HG03159 (cell line): ENCODE measurements at regions not wholly inside any gene's neighbourhood (a gene's known extent, or its start where the extent isn't known, plus 50 kb on each side); places are given as distances from the start of the nearest gene placed in this dataset.
"Not testable (repeated sequence)": the region's sequence is repeated elsewhere in the genome, so short reads cannot be mapped to it uniquely, and the experiment has no call there.

Source experiments
- ATAC-seq: cut with Tn5 transposase; IDR thresholded peaks from one replicate; pipeline ENCODE4 v1.9.1; 2021; ENCODE audit warnings: mild to moderate bottlenecking, moderate library complexity; ENCODE audit not compliant: unreplicated experiment

DNA sequence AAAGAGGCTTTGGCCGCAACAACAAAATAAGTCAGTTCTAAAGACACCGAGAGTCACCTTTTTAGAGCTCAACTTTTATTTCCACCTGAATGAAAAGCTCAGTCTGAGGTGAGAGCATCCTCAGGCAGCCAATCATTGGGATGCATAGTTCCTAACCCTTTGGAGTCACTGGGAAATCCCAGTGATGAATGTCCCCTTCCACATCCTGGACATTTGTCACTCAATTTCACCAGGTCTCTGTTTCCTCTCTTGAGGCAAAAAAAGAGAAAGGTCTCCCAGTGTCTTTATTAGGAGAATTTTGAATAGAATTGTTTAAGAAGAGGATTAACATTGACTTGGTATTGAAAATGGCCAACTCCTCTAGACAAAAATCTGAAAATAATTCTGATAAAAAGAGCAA is 137.5 kb upstream of the SPRED1 start:
- ATAC-seq: no peak

DNA sequence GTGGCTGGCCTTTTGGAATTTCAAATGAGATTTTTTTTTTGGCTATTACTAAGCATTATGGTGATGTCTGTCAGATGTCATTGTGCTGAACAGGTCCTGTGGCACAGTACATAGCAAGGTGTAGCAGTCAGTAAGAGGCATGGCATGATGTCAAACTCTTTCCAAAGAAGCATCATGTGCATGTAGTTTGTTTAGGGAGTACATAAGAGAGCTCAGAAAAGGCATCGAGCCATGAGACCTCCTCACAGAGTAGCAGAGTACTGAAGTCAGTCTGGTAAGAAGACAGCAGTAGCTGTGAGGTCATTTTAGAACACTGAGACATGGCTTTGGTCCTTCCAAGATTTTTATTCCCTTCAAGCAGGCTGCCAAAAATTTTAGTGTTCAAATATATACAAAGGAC is 134.9 kb upstream of the SPRED1 start:
- ATAC-seq: no peak

DNA sequence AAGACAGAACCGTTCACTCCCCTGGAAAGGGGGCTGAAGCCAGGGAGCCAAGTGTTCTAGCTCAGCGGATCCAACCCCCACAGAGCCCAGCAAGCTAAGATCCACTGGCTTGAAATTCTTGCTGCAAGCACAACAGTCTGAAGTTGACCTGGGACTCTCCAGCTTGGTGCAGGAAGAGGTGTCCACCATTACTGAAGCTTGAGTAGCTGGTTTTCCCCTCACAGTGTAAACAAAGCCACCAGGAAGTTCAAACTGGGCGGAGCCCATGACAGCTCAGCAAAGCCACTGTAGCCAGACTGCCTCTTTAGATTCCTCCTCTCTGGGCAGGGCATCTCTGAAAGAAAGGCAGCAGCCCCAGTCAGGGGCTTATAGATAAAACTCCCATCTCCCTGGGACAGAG is 132.8 kb upstream of the SPRED1 start:
- ATAC-seq: not testable (repeated sequence)

DNA sequence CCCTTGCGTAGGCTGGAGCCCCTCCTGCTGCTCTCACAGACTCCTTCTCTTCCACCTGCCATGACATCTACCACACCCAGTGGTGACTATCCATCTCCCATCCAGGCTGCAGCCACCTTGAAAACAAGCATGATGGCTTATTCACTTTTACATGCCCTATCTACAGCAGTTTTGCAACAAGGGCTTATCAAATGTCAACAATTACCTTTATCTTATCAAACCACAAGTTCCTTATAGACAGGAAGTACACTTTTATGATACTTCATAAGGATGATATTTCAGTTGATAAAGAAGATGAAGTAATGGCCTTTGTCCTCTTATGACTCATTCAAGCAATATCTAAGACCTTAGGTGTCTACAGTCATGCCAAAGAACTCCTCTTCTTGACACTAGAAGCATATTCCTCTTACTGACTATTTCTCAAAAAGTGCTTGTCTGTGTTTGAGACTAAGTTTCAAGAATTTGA is 125.3 kb upstream of the SPRED1 start:
- no peak for ATAC-seq

DNA sequence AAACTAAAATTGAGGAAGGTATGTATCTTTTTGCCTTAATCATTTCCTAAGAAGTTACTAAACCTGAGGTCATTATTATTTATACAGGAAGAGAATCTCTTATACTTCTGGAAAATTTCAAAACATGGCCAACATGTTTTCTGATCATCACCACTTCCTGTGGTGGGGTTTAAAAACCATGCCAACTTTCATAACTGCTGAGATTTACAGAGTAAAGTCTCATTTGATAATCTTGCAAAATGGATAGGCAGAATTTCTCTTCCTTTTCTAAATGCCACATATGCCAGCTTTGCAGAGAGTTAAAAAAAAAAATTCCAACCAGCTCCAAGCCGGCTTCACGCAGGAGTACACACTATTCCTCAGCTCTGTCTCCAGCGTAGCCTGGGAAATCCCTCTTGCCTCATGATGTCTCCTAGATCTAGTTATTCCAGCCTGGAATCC is 124.3 kb upstream of the SPRED1 start:
- no peak for ATAC-seq

DNA sequence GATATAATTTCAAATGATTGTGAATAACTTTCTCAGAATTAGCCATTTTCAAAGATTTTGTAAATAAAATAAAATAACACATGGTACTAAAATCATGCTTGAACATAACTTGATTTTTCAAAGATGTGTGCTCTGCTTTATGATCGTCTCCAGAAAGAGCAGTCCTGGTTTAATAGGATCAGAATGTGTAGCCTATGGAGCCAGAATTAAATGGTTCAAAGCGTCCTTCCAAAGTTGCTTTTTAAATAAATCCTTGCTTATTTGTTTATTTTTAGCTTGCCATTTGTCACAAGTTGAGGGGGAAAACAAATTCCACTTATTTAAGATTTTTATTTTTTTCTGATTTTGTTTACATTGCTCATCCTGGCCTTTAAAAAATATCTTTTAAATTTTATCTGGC is 123.7 kb upstream of the SPRED1 start:
- ATAC-seq: no peak

DNA sequence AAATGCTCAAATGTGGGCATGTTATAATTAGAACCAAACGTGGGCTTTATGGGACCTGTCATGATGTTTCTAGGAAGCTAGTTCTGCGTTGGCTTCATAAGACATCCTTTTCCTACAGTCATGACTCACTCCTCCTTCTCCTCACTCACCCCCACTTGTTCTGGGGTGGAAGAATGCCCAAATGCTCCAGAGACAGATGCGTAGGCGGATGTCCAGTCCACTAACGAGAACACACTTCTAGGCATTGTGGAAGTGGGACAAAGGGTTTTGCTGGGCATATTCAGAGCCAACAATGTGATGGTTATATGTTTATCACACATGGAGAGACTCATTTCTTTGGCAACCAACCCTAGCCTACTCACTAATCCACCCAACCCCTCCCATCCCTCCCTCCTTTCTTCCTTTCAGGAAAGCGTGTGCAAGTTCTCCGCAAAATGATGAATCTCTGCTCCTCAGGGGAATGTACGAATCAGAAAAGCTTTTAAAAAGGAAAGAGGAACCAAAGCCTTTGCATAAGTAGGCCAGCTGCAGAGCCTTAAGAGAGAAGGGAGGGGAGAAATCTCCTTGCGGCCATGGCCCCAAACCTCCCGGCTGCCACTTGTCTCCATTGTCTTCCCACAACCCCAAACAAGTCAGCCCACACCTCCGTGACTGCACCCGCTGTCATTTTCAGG is 123.0 kb upstream of the SPRED1 start:
- ATAC-seq: peak; percentile 68

DNA sequence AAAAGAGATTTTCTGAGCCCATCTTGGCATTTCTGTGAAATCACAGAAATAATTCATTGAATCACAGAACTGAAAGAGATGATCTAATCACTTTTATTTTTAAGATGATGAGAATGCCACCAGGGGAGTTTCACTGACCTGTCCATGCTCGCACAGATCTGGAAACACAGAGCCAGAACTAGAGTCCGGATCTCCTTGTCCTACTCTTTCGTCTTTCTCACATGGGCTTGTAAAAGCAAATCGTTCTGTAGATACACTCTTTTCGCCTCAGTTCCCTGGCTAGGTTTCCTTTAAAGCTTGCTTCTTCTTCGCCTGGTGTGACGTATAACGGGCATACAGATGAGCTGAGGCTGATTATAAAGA is 122.5 kb upstream of the SPRED1 start:
- ATAC-seq: peak; percentile 31

DNA sequence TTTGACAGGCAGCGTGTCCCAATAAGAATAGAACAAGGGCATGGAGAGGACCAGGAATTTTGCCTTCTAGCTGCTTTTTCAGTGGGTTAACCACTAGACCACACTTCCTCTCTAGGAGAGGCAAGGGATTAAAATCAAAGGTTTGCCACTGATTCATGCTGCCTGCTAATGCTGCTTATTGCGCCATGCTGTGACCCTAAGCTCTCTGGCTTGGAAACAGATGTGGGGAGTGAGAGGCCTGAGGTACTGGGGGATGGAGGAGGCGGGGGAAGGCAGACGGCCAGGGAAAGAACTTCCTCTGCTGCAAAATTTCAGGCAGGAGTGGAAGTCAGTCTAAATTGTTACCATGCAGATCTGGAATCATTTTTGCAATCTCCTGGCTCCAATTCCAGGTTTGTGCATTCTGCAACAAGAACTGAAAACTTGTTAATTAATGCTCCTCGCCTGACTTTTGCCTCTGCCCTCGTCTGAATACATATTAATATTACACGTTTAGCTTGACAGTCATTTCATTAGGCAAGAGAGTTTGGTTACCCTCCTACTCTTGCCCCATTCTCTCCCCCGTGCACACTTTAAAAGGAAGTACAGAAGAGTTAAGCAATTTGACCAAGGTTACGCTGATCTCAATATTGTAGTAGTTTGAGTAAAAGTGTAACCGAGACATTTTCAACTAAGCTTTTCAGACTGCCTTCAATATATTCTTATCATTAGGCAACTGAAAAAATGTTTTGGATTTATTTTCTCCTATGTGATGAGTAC is 121.7 kb upstream of the SPRED1 start:
- peak; percentile 44 for ATAC-seq

DNA sequence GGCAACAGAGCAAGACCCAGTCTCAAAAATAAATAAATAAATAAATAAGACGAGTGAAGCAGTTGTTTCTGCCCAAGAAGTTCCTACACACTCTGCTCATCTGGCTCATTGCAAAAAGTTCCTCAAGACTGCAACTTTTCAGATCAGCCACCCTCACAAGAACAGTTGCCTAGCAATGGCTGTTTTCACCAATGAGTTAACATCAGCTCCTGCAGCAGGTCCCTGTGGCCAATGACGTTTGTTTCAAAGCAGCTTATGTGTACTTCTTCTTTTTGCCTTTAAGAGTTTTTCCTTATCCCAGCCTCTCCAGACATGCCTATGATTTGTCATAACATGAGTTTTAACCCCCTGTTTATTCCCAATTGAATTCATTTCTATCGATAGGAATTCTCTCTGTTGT is 118.4 kb upstream of the SPRED1 start:
- ATAC-seq: no peak

DNA sequence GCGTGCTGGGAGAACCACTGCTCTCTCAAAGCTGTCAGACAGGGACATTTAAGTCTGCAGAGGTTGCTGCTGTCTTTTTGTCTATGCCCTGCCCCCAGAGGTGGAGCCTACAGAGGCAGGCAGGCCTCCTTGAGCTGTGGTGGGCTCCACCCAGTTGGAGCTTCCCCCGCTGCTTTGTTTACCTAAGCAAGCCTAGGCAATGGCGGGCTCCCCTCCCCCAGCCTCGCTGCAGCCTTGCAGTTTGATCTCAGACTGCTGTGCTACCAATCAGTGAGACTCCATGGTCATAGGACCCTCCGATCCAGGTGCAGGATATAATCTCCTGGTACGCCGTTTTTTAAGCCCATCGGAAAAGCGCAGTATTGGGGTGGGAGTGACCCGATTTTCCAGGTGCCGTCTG is 110.4 kb upstream of the SPRED1 start:
- not testable (repeated sequence) for ATAC-seq

DNA sequence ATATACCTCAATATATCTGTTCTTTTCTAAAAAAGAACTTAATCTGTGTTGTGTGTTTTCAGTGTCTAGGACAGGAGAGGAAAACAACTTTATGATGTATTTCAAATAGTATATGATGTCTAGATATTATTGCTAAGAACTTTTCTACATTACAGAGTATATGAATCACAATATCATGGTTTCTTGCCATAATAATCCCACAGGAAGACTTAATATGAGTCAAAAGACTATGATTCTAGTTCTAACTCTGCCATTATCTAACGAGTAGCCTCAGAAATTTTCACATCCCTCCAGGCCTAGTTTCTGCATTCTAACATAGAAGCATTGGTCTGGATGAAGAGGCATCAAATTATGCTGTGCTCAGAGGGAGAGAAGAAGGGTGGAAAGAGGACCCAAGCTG is 107.7 kb upstream of the SPRED1 start:
- no peak for ATAC-seq

DNA sequence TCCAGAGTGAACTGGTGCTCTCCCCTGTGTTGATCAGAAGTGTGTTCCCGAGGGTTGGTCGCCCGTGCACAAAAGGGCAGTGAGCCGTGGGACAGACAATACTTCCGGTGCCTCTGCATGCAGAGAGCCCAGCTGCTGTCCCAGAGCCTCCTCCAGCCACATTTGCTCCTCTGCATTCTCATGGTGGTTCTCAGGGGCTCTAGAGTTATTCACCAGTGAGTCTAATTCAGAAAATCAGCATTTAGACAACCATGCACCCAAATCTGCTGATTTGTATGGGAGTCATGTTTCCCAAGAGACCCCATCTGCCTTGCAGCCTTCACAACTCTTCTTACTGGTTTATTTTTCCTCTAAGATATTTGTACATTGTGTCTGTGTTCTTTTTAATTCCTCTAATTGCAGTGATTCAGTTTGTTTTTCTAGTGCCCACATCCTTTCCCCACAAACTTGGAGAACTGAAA is 107.0 kb upstream of the SPRED1 start:
- ATAC-seq: no peak

DNA sequence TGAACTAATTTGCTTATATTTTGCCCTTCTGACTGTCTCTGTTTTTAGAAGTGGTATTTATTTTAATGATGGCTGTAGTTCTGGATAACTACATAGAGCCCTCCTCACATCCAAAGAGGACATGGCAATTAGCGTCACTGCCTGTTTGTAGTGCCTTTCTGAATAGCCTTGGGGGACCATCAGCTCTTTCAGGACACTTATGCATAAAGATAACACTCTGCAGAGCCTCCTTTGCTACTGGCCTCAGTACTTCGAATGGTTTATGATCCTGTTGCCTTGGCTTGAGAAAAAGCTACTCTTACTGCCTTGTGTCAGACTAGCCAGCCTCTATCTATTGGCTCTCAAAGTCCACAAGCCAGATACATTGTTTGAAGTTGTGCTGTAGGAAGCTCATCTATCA is 105.4 kb upstream of the SPRED1 start:
- no peak for ATAC-seq

DNA sequence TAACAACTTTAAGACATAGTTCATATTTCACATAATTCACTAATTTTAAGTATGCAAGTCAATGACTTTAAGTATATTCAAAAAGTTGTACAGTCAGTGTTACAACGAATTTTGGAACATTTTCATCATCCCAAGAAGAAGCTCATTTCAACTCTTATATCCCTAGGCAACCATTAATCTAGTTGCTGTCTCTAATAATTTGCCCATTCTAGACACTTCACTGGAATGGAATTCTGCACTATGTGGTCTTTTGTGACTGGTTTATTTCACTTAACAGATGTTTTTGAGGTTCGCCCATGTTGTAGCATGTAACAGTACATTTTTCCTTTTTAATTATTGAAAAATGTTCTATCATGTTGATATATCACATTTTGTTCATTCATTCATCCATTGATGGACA is 104.2 kb upstream of the SPRED1 start:
- ATAC-seq: no peak

DNA sequence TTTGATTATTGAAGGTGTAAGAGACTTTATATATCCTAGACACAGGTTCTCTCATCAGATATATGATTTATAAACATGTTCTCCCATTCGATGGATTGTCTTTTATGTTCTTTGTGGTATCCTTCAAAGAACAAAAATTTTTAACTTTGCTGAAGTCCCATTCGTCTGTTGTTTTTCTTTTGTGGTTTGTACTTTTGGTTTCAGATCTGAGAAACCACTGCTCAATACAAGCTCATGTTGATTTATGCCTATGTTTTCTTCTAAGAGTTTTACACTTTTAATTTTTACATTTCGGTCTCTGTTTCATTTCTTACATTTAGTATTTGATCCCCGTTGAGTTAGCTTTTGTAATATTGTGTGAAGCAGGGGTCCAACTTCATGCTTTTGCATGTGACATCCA is 103.3 kb upstream of the SPRED1 start:
- no peak for ATAC-seq

DNA sequence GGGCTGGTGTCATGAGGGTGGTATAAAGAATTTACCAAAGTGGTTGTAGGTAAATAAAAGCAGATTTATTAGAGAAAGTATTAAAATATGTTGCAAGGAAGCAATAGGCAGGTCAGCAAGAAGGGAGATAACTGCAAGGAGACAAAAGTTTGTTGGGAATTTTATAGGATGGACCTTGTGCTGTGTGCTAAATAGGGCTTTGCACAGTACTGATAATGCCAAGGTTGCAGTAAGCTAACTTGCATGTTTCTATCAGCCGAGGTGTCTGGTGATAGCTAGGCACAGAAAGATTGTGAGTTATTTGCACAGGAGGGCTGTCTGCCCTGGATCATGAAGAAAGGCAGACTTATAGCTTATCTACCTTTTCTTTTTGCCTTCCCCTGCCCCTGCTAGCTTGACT is 102.5 kb upstream of the SPRED1 start:
- ATAC-seq: no peak

DNA sequence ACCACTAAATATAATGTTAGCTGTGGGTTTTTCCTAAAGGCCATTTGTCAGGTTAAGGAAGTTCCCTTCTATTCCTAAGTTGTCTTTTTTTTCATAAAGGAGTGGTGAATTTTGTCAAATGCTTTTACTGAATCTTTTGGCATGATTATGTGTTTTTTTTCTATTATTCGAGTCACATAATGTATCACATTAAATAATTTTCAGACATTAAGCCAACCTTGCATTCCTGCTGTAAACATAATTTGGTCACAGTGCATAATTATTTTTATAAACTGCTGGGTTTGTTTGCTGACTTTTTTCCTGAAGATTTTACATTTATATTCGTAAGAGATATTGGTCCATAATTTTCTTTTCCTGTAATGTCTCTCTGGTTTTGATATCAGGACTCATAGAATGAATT is 101.8 kb upstream of the SPRED1 start:
- no peak for ATAC-seq

DNA sequence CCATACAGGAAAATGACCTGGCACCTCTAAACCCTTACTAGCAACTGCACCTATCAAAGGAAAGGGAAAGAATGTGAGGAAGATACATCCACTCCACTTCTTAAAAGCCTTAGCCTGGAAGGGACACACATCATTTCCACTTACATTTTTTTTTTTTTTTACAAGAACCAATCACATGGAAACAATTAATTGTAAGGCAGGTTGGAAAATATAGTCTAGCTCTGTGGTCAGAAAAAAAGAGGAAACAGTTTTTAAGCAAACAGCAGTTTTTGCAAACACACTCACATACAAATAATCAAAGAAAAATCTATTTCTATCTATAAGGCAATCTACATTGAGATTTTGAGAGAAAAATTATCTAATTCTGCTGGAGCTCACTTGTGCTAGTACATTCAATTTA is 98.9 kb upstream of the SPRED1 start:
- no peak for ATAC-seq

DNA sequence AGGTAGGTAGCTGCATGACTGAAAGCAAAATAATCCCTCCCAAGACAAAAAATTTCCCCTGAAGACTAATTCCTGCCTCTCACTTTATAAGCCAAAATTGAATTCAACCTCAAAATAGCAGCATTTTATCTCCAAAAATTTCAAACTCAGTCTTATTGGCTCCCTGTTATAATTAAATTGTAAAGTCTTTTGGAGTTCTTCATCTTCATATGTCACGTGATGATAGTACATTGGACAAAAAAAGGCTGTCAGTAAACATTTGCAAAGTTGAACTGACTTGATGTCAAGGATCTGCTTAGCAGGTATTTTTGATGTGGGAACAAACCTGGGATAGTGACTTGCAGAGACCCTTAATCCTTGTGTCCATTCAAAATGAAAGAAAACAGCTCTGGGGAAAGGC is 98.4 kb upstream of the SPRED1 start:
- ATAC-seq: no peak

DNA sequence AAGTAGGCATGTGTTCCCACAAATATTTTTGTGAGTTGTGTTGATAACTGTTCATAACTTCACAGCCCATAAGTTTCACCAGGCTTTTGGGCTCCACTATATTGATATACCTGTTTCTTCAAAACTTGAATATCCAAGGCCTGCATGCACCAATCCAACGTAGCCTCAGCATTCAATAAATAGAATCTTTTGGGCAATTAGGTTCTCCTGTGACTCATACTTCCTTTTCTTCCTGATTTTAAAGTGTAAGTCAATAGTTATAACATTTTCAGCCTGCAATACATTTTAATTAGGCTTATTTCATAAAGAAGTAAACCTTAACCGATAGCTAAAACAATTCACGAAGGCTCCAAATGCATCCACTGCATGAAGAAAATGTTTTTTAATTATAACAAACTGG is 97.8 kb upstream of the SPRED1 start:
- ATAC-seq: no peak

DNA sequence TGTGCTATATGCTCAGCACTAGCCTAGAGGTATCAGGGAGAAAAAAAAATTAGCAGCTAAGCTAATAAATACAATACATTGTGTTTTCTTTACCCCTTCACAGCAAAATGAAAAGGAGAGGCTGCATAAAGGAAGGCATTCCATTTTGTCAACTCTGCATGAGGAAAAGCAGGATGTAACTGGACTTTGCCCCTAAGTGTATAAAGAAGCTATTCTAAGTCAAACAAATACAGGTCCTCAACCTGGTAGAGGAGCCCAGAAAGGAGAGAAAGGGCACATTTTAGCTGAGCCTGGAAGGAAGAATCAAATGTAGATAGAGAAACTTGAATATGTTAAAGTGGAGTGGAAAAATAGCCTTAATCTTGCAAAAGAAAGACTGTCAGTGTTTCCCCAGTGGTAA is 89.0 kb upstream of the SPRED1 start:
- ATAC-seq: no peak

DNA sequence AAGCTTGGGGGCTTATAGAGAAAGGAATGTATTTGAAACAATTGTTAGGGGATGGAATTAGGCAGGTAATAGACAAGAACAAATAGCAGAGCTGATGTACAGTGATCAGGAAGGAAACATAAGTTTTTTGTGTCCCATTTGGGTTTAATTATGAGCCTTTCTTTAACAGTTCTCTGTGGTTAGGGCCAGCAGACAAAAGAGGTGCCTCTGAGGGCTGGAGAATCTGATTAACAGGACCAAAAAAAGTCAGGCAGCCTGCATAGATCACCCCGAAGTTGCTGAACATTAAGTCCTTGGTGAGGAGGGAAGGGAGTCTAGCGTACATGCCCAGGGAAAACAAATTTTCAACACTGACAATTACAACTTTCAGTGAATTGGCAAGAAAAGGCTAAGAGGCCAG is 88.6 kb upstream of the SPRED1 start:
- ATAC-seq: no peak
